GM18511 (cell line): ENCODE measurements at regions not wholly inside any gene's neighbourhood (a gene's known extent, or its start where the extent isn't known, plus 50 kb on each side); places are given as distances from the start of the nearest gene placed in this dataset.

Experiments
- ATAC-seq: cut with Tn5 transposase; IDR thresholded peaks from one replicate; pipeline ENCODE4 v1.9.1; 2021; ENCODE audit warnings: mild to moderate bottlenecking, moderate library complexity; ENCODE audit not compliant: unreplicated experiment

GRCh38 chr4:138894011-138894410 lies 121.6 kb upstream of the NOCT start:
- ATAC-seq, result no peak

GRCh38 chr4:138892483-138893407 lies 122.8 kb upstream of the NOCT start:
- peak; percentile 60 for ATAC-seq

DNA sequence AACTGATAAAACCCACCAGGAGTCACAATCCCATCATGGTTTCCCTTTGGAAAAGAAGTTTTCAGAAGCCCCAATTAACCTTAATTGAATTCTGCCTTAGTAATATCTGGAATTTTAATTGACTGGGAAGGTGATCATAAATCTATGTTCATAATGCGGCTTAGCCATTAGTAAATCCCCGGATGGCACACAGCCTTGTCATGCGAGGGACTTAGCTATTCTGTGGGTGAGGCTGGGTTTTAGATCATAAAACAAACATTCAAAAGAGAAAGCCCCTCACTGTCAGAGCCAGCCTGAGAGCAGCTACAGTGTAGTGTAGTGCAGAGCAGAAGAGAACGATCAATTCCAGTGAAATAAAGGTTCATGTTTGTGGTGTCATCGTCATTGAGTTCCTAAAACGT lies 124.0 kb upstream of the NOCT start:
- no peak for ATAC-seq

DNA sequence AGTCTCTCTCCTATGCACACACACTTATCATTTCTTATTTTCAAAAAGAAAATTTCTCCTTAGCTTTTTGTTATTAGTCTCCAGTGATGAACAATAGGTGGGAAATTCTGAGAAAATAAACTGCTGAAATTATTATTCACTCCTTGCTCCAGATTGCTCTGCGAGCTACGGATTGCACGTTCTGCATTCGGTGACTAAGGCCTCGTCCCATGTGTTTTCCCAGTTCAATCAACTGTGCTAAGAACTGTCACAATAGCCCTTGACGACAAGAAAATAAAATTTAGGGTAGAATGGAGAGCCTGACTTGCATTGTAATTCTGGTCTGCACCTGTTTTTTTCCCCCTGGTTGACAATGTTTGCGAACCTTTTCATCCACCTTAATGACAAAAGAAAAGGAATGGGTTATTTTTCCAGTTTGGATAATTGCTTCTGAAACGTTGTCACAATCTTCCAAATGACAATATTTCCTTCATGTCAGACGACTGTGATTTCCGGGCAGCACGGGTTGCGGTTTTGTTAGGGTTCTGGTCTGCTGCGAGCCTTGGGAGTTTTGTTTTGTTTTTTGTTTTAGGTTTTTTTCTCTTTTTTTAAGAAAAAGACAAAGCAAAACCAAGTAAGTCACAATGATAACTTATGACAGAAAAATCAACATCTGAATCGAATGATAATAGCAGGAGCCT lies 124.5 kb upstream of the NOCT start:
- ATAC-seq, result no peak

DNA sequence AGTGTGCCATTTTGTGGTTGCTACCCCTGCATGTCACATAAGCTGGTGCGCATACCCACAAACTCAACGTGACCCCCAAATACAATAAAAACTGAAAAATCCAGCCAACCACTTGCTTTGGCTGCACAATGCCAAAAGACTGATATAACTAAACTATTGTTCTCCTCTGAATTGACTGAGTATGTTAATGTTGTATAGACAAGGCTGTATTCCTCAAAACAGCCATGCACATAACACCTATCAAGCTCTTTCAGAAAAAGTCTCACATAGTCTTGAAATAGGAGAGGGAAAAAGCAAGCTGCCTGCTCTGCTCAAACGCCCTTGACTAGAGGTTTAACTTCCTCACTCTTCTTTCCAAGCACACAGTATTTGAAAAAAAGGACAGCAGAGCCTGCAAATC lies 126.4 kb upstream of the NOCT start:
- ATAC-seq, result no peak

GRCh38 chr4:138887741-138888140 lies 127.8 kb upstream of the NOCT start:
- no peak for ATAC-seq

GRCh38 chr4:138887341-138887740 lies 128.2 kb upstream of the NOCT start:
- ATAC-seq, result no peak

DNA sequence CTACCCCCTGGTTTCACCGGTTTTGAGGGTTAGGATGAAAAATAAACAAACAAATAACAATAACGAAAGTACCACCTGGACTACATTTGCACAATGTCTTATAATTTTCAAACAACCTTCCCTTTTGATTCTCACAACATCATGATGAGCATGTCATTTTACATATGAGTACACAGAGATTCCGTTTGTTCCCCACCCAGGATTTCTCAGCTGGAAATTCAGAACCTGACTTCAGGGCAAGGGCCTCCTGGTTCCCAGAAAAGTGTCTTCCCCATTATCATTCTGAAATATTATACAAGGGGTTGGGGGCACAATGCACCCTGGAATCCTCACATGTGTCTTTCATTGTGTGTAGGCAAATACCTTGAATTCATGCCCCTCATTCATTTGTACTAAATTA lies 135.8 kb upstream of the NOCT start:
- no peak for ATAC-seq

DNA sequence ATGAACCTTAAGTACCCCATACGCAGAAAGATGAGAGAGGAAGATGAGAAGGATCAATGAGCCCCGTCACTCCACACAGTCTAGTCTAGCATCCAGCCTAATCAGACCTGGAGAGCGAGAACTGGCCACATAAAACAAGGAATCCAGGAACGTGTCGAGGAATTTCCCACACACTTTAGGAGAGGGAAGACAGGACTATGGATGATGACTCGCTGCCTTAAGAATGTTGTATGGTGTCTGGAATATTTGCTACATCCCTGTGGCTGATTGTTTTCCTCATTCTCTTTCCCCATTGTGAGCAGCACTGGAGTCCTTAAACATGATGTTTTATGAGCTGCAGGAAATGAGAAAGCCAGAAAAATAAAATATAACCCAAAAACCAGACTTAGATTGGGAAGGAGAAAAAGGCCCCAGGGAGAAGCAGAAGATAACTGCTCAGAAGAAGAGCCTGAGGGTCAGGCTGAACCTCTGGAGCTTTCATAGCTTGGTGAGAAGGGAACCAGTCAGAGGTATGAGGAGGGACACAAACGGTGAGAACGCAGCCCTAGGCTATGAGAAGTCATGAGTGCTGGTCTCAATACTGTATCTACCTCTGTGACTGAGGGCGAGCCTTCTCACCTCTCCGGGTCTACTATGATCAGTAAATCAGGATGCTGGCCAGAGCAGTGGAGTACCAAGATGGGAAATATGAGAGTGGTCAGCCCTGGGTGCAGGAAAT lies 139.5 kb upstream of the NOCT start:
- ATAC-seq, result no peak

DNA sequence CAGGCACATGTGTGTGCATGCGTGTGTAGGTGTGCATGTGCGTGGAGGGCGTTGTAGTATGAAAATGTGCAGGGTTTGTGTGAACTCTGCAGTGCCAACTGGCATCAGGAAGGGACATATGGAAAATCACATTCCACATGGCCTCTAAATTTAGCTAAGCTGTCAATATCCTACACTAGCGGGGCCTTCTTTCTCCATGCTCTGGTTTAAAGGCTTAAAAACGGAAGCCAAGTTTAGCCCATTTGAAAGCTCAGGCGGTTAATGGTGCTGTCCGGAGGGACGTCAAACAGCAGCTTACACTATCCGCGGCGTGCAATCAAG lies 144.1 kb upstream of the NOCT start:
- ATAC-seq, result no peak

DNA sequence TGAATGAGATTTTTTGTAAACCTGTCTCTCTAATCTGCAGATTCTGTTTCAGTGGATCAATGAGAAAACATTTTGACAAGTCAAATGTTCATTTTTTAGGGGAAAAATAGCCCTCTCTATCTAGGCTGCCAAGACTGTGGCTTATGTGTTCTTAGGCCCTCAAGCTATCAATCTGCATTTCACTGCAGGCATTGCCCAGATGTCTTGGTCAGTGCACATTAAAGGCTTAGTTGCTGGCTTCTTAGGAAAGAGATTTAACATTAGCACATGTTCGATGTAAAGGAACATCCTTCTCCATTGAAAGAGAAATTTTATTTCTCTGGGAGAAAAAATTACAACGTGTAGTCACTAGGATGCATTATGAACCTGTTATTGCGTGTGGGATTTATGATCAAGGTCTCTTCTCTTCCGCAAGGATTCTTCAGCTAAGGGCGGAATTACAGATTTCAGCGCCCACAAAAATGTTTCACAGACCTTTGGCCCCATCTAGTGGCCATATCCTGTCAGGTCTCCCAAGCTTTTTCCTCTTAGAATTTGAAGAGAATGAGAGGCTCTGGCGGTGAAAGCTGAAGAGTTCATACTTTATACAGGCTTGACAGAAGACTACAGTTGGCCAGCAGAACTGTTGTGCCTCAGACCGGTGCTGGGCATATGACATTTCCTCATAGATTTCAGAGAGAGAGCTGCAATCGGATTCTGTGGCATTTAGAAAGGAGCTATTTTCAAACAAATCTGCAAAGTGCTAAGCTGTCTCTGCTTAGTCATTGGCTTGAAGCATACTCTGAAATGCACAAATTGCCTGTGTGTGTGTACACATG lies 144.6 kb upstream of the NOCT start:
- ATAC-seq, result peak; percentile 82

GRCh38 chr4:138869631-138870030 lies 145.9 kb upstream of the NOCT start:
- ATAC-seq, result no peak

GRCh38 chr4:138869165-138869564 lies 146.4 kb upstream of the NOCT start:
- no peak for ATAC-seq

GRCh38 chr4:138868562-138868961 lies 147.0 kb upstream of the NOCT start:
- ATAC-seq, result no peak

DNA sequence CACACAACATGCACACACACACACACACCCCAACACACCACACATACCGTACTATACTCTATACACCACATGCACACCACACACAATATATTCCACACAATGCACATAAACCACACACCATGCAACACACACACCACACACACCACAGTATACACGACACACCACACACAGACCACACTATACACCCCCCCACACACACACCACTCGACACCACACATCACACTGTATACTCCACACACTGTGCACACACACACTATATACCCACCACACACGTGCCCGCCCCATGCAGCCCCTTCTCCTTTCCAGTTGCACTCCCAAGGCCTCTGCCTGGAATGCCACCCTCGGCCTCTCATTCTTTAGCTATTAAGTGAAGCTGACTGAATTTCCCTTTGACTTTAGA lies 148.2 kb upstream of the NOCT start:
- ATAC-seq, result no peak

DNA sequence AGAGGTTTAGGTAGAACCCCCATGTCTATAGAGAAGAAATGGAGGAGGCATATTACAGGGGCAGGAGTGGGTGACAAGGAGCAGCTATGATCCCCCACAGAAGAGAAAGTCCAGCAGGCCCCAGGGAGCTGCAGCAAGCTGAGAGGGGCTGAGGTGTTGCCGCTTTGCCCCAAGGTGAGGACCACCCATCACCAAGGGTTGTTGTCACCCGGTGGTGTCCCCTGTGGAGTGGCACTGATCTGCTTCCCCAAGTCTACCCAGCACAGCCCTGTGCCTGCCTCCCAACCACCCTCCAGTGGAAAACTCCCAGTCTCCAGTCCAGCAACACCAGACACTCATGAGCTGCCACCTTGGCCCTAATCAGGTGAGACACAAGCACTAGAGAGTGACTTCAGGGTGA lies 149.3 kb upstream of the NOCT start:
- ATAC-seq, result no peak

DNA sequence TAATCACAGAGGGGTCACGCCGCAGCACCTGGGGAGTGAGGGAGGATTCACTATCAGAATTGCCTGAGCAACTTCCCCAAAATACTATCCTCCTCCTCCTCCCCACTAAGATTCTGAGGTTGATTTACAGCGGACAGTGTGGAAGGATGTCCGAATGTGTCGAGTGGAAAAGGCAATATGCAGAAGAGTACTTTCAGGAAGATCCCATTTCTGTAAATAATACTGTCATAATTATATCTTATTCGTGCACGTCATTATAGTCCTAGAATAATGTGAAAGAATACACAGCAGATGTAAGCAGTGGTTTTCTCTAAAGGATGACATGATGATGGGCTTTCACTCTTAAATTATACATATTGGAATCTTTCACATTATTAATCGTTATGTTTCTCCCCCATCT lies 149.8 kb upstream of the NOCT start:
- ATAC-seq, result no peak

GRCh38 chr4:138864961-138865720 lies 150.4 kb upstream of the NOCT start:
- no peak for ATAC-seq

DNA sequence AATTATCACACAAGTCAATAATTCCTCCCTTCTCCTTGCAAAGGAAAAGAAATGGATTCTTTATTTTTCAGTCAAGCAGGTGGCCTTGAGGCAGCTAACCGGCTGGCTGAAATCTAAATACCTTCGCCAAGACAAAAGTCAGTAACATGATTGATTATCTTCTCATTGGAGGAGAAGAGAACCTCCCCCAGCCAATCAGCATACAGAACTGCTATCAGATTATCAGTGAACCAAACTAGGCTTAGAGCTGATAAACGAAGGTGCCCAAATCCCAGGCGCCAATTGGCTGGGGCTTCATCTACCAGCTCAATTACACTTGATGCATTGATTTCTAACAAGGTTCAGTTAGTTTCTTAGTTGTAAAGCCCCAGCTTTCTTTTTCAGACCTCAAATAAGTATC lies 152.4 kb upstream of the NOCT start:
- ATAC-seq, result no peak

DNA sequence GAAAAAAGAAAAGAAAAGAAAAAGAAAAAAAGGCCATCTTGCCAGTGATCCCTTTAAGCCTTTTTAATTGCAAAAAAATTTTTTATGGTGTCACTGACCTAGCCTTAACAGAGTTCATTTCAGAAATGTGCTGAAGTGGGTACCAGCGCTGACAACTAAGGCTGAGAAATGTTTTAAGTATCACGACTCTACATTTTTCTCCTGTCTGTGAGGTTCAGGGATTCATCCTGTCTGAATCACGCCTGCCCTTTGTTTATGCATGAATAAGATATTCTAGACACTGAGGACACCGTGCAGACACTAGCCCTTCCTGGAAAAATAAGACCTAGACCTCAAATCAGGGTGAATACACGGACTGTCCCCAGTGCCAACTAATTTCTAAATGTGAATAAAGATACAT lies 154.4 kb upstream of the NOCT start:
- ATAC-seq, result no peak
